ENCODE measurements at regions not wholly inside any gene's neighbourhood (a gene's known extent, or its start where the extent isn't known, plus 50 kb on each side); places are given as distances from the start of the nearest gene placed in this dataset.
A peak's percentile ranks its signal among the peaks of the same experiment; 100 is the strongest.
"Not testable (repeated sequence)": the region's sequence is repeated elsewhere in the genome, so short reads cannot be mapped to it uniquely, and the experiment has no call there.

DNA sequence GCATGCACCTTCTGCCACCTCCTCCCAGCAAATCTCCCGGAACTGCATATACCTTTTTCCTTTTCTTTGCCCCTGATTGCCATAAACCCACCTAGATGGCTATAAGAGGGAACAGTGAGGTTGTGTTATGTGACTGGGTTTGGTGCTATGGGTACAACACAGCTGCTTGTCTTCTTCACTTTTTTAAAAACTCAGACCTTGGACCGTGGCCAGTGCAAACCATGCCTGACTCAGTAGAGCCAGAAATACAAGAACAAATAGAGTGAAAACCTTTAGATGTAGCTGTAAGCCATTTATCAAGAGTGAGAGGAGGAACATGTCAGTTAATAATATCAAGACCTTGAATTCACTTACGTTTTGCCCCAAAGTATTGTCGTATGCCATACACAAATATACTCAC, 267.4 kb upstream of the CHAC2 start:
- Histone ChIP-seq H3K4me3 (no peak overlapping the region), H3K4me1 (peaks cover 0 to 7% (median 3%) of the 10 kb centered on the region in 4 donors), H3K9me3 (no peaks in the 10 kb centered on the region), H3K27me3 (no peaks in the 10 kb centered on the region), H3K36me3 (no peaks in the 10 kb centered on the region), H3K27ac (no peak overlapping the region)
- 77% methylated on average over 4 of the region's 4 CpGs for WGBS (ENCODE audit: insufficient coverage, low coverage, low lambda C conversion rate, missing lambda C conversion rate)
- TF ChIP-seq, protein P1, sequence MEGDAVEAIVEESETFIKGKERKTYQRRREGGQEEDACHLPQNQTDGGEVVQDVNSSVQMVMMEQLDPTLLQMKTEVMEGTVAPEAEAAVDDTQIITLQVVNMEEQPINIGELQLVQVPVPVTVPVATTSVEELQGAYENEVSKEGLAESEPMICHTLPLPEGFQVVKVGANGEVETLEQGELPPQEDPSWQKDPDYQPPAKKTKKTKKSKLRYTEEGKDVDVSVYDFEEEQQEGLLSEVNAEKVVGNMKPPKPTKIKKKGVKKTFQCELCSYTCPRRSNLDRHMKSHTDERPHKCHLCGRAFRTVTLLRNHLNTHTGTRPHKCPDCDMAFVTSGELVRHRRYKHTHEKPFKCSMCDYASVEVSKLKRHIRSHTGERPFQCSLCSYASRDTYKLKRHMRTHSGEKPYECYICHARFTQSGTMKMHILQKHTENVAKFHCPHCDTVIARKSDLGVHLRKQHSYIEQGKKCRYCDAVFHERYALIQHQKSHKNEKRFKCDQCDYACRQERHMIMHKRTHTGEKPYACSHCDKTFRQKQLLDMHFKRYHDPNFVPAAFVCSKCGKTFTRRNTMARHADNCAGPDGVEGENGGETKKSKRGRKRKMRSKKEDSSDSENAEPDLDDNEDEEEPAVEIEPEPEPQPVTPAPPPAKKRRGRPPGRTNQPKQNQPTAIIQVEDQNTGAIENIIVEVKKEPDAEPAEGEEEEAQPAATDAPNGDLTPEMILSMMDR (IDR thresholded peaks at IDR 0.05): no peak
- TF ChIP-seq POLR2A (IDR thresholded peaks at IDR 0.05): no peak
- DNase-seq: no peak
- intact Hi-C loops (cut with DNase I): no loop called here
- ATAC-seq: no peak

DNA sequence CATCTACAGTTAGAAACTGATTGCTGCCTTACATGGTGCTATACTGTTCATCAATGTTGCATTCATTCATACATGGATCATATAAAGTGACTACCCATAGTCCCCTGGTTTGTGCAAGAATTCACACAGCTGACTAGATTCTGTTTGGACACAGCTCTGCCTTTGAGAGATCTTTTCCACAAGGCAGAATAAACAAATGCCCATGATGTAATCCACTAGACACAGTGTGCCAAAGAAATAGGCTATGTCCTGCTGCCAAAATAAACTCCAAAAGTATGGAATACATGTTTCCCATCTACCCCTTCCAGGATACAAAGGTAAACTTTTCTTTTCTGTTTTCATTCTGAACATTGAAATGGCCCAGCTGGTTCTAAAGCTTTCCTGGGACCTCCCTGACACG, 269.4 kb upstream of the CHAC2 start:
- ATAC-seq (peak; percentile 95 to 98 (median 98)), DNase-seq (no peak)
- no peaks in the 10 kb centered on the region for H3K9me3 ChIP-seq
- H3K36me3 ChIP-seq: no peaks in the 10 kb centered on the region
- intact Hi-C loops (cut with DNase I): no loop called here
- H3K4me3 ChIP-seq: no peak overlapping the region
- H3K27ac ChIP-seq: peak overlapping the region in 2 of 3 donors; percentile 47 to 58
- H3K4me1 ChIP-seq: peaks cover 0 to 7% (median 3%) of the 10 kb centered on the region in 4 donors
- no peaks in the 10 kb centered on the region for H3K27me3 ChIP-seq
- 25% methylated on average over 1 of the region's 1 CpG for WGBS (ENCODE audit: insufficient coverage, low coverage, low lambda C conversion rate, missing lambda C conversion rate)
- TF ChIP-seq, protein P1 (IDR thresholded peaks at IDR 0.05): no peak
- TF ChIP-seq POLR2A (IDR thresholded peaks at IDR 0.05): no peak

DNA sequence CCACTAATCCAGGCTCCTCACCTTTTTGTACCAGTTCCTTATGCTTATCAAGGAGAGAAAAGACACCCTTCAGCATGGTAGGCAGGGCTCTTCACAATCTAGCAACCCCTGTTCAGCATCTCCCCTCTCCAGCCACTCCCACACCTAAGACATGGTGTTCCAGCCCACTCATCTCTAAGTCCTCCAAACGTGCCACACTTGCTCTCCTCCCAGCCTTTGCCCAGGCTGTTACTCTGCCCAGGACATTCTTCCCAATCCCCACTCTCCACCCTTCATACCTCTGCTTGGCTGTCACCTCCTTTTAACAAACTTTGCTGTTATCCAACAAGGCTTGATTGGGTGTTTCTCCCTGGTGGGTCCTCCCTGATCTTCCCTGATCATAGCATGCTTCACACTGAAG, 270.6 kb upstream of the CHAC2 start:
- Histone ChIP-seq H3K4me3 (no peak overlapping the region), H3K27ac (no peak overlapping the region), H3K36me3 (no peaks in the 10 kb centered on the region), H3K9me3 (no peaks in the 10 kb centered on the region), H3K4me1 (peaks cover 0 to 7% (median 3%) of the 10 kb centered on the region in 4 donors), H3K27me3 (no peaks in the 10 kb centered on the region)
- no peak for TF ChIP-seq POLR2A (IDR thresholded peaks at IDR 0.05)
- TF ChIP-seq, protein P1 (IDR thresholded peaks at IDR 0.05): no peak
- WGBS (ENCODE audit: insufficient coverage, low coverage, low lambda C conversion rate, missing lambda C conversion rate): 36% methylated on average over 1 of the region's 1 CpG
- intact Hi-C loops (cut with DNase I): no loop called here
- no peak for DNase-seq
- no peak for ATAC-seq

DNA sequence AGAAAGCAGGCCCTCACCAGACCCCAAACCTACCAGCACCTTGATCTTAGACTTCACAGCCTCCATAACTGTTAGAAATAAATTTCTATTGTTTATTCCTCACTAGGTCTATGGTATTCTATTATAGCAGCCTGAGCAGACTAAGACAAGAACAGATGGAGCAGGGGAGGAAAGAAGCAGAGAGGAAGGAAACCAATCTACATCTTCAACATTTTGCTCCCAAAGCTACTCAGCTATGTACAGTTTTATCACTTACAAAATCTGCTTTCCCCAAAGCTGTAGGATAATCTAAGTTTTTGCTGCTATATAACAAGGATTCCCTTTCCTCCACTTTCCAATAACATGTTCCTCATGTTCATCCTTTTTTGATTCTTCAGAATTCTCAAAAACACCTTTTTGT, 274.4 kb upstream of the CHAC2 start:
- no peak for ATAC-seq
- no peak for DNase-seq
- Histone ChIP-seq H3K27me3 (no peaks in the 10 kb centered on the region), H3K4me3 (no peak overlapping the region), H3K9me3 (no peaks in the 10 kb centered on the region), H3K4me1 (peaks cover 0 to 6% (median 0%) of the 10 kb centered on the region in 4 donors), H3K36me3 (no peaks in the 10 kb centered on the region), H3K27ac (no peak overlapping the region)
- no peak for TF ChIP-seq POLR2A (IDR thresholded peaks at IDR 0.05)
- TF ChIP-seq, protein P1 (IDR thresholded peaks at IDR 0.05): no peak
- intact Hi-C loops (cut with DNase I): no loop called here

DNA sequence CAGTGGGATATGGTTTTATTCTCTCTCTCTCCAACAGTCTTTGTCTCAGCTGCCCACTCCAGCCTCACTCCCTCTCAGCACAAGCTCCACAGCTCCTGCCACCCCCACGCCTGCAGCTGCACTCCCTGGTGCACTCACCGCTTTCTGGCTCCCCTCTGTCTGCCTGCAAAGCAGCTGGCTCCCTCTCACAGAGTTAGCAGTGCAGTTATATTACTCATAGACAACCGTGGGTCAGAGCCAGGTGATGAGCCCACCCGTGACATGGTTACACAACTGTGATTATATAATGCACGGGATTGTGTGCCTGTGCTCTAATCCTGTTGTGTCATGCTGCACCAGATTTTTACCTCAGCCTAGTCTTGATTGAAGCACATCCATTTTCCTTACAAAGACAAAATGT, 276.9 kb upstream of the CHAC2 start:
- intact Hi-C loops (cut with DNase I): no loop called here
- Histone ChIP-seq H3K9me3 (no peaks in the 10 kb centered on the region), H3K27me3 (no peaks in the 10 kb centered on the region), H3K4me1 (no peaks in the 10 kb centered on the region), H3K27ac (no peak overlapping the region), H3K4me3 (no peak overlapping the region), H3K36me3 (no peaks in the 10 kb centered on the region)
- no peak for TF ChIP-seq POLR2A (IDR thresholded peaks at IDR 0.05)
- TF ChIP-seq, protein P1 (IDR thresholded peaks at IDR 0.05): no peak
- no peak for DNase-seq
- no peak for ATAC-seq
- 44% methylated on average over 3 of the region's 5 CpGs for WGBS (ENCODE audit: insufficient coverage, low coverage, low lambda C conversion rate, missing lambda C conversion rate)

DNA sequence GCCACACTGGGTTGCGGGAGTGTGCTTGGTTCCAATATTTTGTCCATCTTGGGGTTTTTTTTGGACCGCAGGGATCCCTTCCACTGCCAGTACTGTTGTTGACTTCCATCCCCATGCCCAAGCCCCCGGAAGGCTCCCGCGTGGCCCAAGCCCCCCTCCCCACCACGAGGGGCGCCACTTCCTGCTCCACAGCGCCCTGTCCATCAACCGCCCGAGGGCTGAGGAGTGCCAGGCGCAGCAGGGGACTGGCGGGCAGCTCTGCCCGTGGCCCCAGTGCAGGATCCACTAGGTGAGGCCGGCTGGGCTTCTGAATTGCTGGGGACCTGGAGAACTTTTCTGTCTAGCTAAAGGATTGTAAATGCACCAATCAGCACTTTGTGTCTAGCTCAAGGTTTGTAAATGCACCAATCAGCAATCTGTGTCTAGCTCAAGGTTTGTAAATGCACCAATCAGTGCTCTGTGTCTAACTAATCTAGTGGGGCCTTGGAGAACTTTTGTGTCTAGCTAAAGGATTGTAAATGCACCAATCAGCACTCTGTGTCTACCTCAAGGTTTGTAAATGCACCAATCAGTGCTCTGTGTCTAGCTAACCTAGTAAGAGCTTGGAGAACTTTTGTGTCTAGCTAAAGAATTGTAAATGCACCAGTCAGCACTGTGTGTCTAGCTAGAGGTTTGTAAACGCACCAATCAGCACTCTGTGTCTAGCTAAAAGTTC, 281.3 kb upstream of the CHAC2 start:
- DNase-seq; H3K27me3 ChIP-seq; H3K36me3 ChIP-seq; H3K27ac ChIP-seq; H3K4me1 ChIP-seq; ATAC-seq; H3K4me3 ChIP-seq; intact Hi-C loops (cut with DNase I); H3K9me3 ChIP-seq: not testable (repeated sequence)
- WGBS (ENCODE audit: insufficient coverage, low coverage, low lambda C conversion rate, missing lambda C conversion rate): 74% methylated on average over 2 of the region's 15 CpGs

Data from right lobe of liver (tissue), 6 donors.